ENCODE measurements at regions not wholly inside any gene's neighbourhood (a gene's known extent, or its start where the extent isn't known, plus 50 kb on each side); places are given as distances from the start of the nearest gene placed in this dataset.

GRCh38 chr7:25854059-25854458 is 297.9 kb upstream of the NFE2L3 start:
- TF ChIP-seq POLR2A (IDR thresholded peaks at IDR 0.05), result no peak
- no peak for TF ChIP-seq CTCF (IDR thresholded peaks at IDR 0.05)
